PC-3 (cell line): ENCODE measurements at regions not wholly inside any gene's neighbourhood (a gene's known extent, or its start where the extent isn't known, plus 50 kb on each side); places are given as distances from the start of the nearest gene placed in this dataset.

Experiments used
- ATAC-seq: fragments of 200-7000 bp; cut with Tn5 transposase; 2 replicates; pipeline ENCODE4 v1.9.1; 2020; ENCODE audit warnings: mild to moderate bottlenecking, moderate library complexity
- BruUV-seq: library from RNA; stranded (reverse); fragments of 400-500 nt; replicated peaks from 2 replicates; lab custom pipeline; 2021; lab: Mats Ljungman, UMichigan
- CTCF ChIA-PET: fragments of 300-600 bp; sonication (Branson Sonifier 250); formaldehyde crosslinking; loops from one replicate; lab custom pipeline; 2022; ENCODE audit warnings: antibody characterized with exemption; lab: Charles Lee
- POLR2A ChIA-PET: fragments of 300-600 bp; sonication (Branson Sonifier 250); formaldehyde crosslinking; loops from one replicate; lab custom pipeline; 2022; ENCODE audit warnings: antibody characterized with exemption; ENCODE audit not compliant: unreplicated experiment; lab: Charles Lee
- DNase-seq: peaks from one replicate; pipeline ENCODE4 v3.0.0-alpha.2; 2015
- H2AFZ ChIP-seq: fragments of 300-600 bp; sonication (generic); 2 replicates; pipeline ENCODE4 v1.6.0; 2016; ENCODE audit warnings: antibody characterized with exemption, low read length
- H3F3A ChIP-seq: fragments of 300-600 bp; sonication (generic); one replicate; pipeline ENCODE4 v1.6.0; 2017; ENCODE audit warnings: antibody characterized with exemption, low read length, control low read depth, mild to moderate bottlenecking; ENCODE audit not compliant: unreplicated experiment
- H3K27ac ChIP-seq: fragments of 300-600 bp; sonication (generic); 2 replicates; pipeline ENCODE4 v1.5.1; 2016; ENCODE audit warnings: mild to moderate bottlenecking, low read length
- H3K27me3 ChIP-seq: fragments of 300-600 bp; sonication (generic); 2 replicates; pipeline ENCODE4 v1.6.1; 2016; ENCODE audit warnings: low read length, mixed read lengths
- H3K36me3 ChIP-seq: fragments of 300-600 bp; sonication (generic); 2 replicates; pipeline ENCODE4 v1.6.1; 2016; ENCODE audit warnings: low read depth, mixed run types, low read length, mixed read lengths
- H3K4me1 ChIP-seq: fragments of 300-600 bp; sonication (generic); 2 replicates; pipeline ENCODE4 v1.5.1; 2016; ENCODE audit warnings: low read length; ENCODE audit not compliant: insufficient read depth
- H3K4me2 ChIP-seq: fragments of 300-600 bp; sonication (generic); 2 replicates; pipeline ENCODE4 v1.6.0; 2016; ENCODE audit warnings: low read length
- H3K4me3 ChIP-seq: fragments of 300-600 bp; sonication (generic); 2 replicates; pipeline ENCODE4 v1.5.1; 2016; ENCODE audit warnings: mild to moderate bottlenecking, low read length, mixed read lengths
- H3K79me2 ChIP-seq: fragments of 300-600 bp; sonication (generic); 2 replicates; pipeline ENCODE4 v1.6.1; 2017; ENCODE audit warnings: low read length, mixed read lengths
- H3K9ac ChIP-seq: fragments of 300-600 bp; sonication (generic); 2 replicates; pipeline ENCODE4 v1.6.0; 2016; ENCODE audit warnings: mild to moderate bottlenecking, low read length
- H3K9me2 ChIP-seq: fragments of 300-600 bp; sonication (generic); replicated peaks from 2 replicates; pipeline ENCODE4 v1.6.1; 2016; ENCODE audit warnings: mixed run types, low read length, mixed read lengths
- H3K9me3 ChIP-seq: fragments of 300-600 bp; sonication (generic); 2 replicates; pipeline ENCODE4 v1.6.1; 2016; ENCODE audit warnings: low read length, mixed read lengths
- H4K20me1 ChIP-seq: fragments of 300-600 bp; sonication (generic); 2 replicates; pipeline ENCODE4 v1.6.1; 2016; ENCODE audit warnings: low read length, mixed read lengths
- EZH2 ChIP-seq: fragments of 300-600 bp; sonication (generic); IDR thresholded peaks from one replicate; pipeline ENCODE4 v1.6.1; 2017; ENCODE audit warnings: antibody characterized with exemption, mild to moderate bottlenecking, low read length; ENCODE audit not compliant: unreplicated experiment
- EZH2phosphoT487 ChIP-seq: fragments of 300-600 bp; sonication (generic); IDR thresholded peaks from 2 replicates; pipeline ENCODE4 v1.6.1; 2018; ENCODE audit warnings: mild to moderate bottlenecking, antibody characterized with exemption, low read length, borderline replicate concordance
- intact Hi-C: fragments of 100-400 bp; cut with micrococcal nuclease; formaldehyde crosslinking; loops from 2 replicates; pipeline ENCODE4 v1.9.0; 2023
- TF ChIP-seq, protein P1 (sequence below): fragments of 300-600 bp; sonication (generic); conservative IDR thresholded peaks from 2 replicates; pipeline ENCODE4 v1.5.1; 2017; ENCODE audit warnings: antibody characterized with exemption, low read depth, mild to moderate bottlenecking, low read length

DNA sequence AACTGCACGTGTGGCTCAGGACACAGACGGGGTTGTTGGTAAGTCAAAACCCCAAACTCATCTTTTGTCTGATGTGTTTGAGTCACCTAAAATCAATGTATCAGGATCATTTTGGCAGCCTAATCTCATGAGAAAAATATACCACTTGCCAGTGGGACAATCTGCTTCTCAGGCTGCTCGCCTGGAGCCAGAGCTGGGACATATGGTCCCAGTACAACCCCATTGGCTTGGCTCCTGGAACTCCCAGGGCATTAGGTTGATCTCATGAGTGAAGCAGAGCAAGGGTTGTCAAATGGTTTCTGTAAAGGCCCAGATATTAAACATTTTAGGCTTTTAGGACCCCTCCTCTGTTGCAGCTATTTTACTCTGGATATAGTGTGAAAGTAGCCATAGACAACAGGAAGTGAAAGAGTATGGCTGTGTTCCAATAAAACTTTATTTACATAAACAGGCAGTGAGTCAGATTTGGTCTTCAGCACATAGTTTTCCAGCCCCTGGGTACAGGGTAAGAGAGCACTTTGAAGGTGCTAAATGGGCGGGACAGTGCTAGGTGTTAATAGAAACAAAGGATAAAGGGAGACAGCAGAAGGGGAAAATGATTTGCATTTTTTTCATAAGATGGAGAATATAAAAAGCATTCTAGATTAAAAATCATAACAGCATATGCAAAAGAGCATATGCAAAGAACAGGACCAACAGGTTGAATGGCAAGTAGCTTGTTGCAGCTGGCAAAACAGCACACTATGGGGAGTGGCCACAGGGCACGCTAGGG is 290.8 kb downstream of the KCNS3 start:
- Histone ChIP-seq H3K27ac (no peak overlapping the region), H3K4me3 (no peak overlapping the region), H3K9ac (no peak overlapping the region), H3K9me2 (no peaks in the 10 kb centered on the region), H3K79me2 (no peaks in the 10 kb centered on the region), H3K4me2 (no peak overlapping the region), H3F3A (no peaks in the 10 kb centered on the region), H3K4me1 (peaks cover 12% of the 10 kb centered on the region; the same call in 1 of the 2 replicates), H4K20me1 (no peaks in the 10 kb centered on the region), H3K27me3 (no peaks in the 10 kb centered on the region), H3K36me3 (no peaks in the 10 kb centered on the region), H3K9me3 (no peaks in the 10 kb centered on the region), H2AFZ (no peak overlapping the region)
- TF ChIP-seq, protein P1, sequence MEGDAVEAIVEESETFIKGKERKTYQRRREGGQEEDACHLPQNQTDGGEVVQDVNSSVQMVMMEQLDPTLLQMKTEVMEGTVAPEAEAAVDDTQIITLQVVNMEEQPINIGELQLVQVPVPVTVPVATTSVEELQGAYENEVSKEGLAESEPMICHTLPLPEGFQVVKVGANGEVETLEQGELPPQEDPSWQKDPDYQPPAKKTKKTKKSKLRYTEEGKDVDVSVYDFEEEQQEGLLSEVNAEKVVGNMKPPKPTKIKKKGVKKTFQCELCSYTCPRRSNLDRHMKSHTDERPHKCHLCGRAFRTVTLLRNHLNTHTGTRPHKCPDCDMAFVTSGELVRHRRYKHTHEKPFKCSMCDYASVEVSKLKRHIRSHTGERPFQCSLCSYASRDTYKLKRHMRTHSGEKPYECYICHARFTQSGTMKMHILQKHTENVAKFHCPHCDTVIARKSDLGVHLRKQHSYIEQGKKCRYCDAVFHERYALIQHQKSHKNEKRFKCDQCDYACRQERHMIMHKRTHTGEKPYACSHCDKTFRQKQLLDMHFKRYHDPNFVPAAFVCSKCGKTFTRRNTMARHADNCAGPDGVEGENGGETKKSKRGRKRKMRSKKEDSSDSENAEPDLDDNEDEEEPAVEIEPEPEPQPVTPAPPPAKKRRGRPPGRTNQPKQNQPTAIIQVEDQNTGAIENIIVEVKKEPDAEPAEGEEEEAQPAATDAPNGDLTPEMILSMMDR: no peak
- no peak for TF ChIP-seq EZH2phosphoT487
- no peak for TF ChIP-seq EZH2
- DNase-seq (peak; percentile 49), ATAC-seq (no peak)
- intact Hi-C loops: no loop called here
- ChIA-PET CTCF (no interaction called here), POLR2A (no interaction called here)
- BruUV-seq: no TSS peak

DNA sequence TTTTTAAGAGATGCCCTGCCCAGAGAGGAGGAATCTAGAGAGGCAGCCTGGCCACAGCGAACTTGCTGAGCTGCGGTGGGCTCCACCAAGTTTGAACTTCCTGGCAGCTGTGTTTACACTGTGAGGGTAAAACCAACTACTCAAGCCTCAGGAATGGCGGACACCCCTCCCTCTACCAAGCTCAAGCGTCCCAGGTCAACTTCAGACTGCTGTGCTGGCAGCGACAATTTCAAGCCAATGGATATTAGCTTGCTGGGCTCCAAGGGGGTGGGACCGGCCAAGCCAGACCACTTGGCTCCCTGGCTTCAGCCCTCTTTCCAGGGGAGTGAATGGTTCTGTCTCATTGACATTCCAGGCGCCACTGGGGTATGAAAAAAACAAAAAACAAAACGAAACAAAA is 289.4 kb downstream of the KCNS3 start:
- CTCF ChIA-PET: no interaction called here
- intact Hi-C loops: no loop called here

More for the DNA sequence above, 289.4 kb downstream of the KCNS3 start:
- peak; percentile 41 for DNase-seq
- Histone ChIP-seq H3K4me2 (peak overlapping the region; percentile 61), H3F3A (no peaks in the 10 kb centered on the region), H3K4me3 (peak overlapping the region; percentile 37; the same call in 1 of the 2 replicates), H3K9me2 (no peaks in the 10 kb centered on the region), H2AFZ (peak overlapping the region; percentile 74; the same call in 1 of the 2 replicates), H3K9me3 (no peaks in the 10 kb centered on the region), H3K27ac (no peak overlapping the region), H3K9ac (no peak overlapping the region), H3K27me3 (no peaks in the 10 kb centered on the region), H3K4me1 (peaks cover 12% of the 10 kb centered on the region; the same call in 1 of the 2 replicates), H3K36me3 (no peaks in the 10 kb centered on the region), H4K20me1 (no peaks in the 10 kb centered on the region), H3K79me2 (no peaks in the 10 kb centered on the region)
- ATAC-seq: no peak
- TF ChIP-seq, protein P1: no peak
- no peak for TF ChIP-seq EZH2phosphoT487
- no peak for TF ChIP-seq EZH2
- POLR2A ChIA-PET: no interaction called here
- no TSS peak for BruUV-seq
